BLaER1 (cell line): ENCODE measurements at regions not wholly inside any gene's neighbourhood (a gene's known extent, or its start where the extent isn't known, plus 50 kb on each side); places are given as distances from the start of the nearest gene placed in this dataset.
"Not testable (repeated sequence)": the region's sequence is repeated elsewhere in the genome, so short reads cannot be mapped to it uniquely, and the experiment has no call there.

Source experiments
- H3K27ac ChIP-seq: shearing (Covaris generic); formaldehyde crosslinking; 2 replicates; pipeline ENCODE4 v1.8.1; 2022
- H3K27me3 ChIP-seq: shearing (Covaris generic); formaldehyde crosslinking; 2 replicates; pipeline ENCODE4 v1.8.1; 2022
- H3K36me3 ChIP-seq: shearing (Covaris generic); formaldehyde crosslinking; 2 replicates; pipeline ENCODE4 v1.8.1; 2022
- H3K4me1 ChIP-seq: shearing (Covaris generic); formaldehyde crosslinking; 2 replicates; pipeline ENCODE4 v1.8.1; 2022
- H3K4me2 ChIP-seq: shearing (Covaris generic); formaldehyde crosslinking; 2 replicates; pipeline ENCODE4 v1.8.1; 2022
- H3K4me3 ChIP-seq: shearing (Covaris generic); formaldehyde crosslinking; 2 replicates; pipeline ENCODE4 v1.8.1; 2022
- H3K9ac ChIP-seq: shearing (Covaris generic); formaldehyde crosslinking; 2 replicates; pipeline ENCODE4 v1.8.1; 2022
- H3K9me3 ChIP-seq: shearing (Covaris generic); formaldehyde crosslinking; 2 replicates; pipeline ENCODE4 v1.8.1; 2022
- H4K20me1 ChIP-seq: shearing (Covaris generic); formaldehyde crosslinking; 2 replicates; pipeline ENCODE4 v1.8.1; 2022
- Cebpa-rat ChIP-seq: shearing (Covaris generic); IDR thresholded peaks from 2 replicates; pipeline ENCODE4 v1.8.1; 2022

DNA sequence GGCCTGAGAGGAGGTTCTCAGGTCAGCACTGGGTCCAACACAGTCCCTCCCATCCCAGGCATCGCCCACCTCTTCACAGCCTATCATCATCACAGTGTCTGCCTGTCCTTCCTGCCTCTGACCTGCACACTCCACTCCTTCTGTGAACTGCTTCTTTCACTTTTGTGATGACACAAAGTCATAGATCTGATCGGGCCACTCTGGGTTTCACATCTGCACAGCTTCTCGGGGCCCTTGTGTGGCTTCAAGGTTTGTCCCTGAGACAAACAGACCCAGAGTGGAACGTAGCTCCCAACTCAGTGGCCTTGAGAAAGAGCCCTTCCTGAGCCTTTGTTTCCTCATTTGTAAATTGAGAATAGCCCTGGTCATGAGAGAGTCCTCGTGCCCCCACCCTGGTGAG, 377.1 kb downstream of the ANAPC1 start:
- H3K36me3 ChIP-seq, H3K4me2 ChIP-seq, H3K27me3 ChIP-seq, H3K4me1 ChIP-seq, H3K27ac ChIP-seq, H3K4me3 ChIP-seq, H4K20me1 ChIP-seq, H3K9me3 ChIP-seq, H3K9ac ChIP-seq: not testable (repeated sequence)

DNA sequence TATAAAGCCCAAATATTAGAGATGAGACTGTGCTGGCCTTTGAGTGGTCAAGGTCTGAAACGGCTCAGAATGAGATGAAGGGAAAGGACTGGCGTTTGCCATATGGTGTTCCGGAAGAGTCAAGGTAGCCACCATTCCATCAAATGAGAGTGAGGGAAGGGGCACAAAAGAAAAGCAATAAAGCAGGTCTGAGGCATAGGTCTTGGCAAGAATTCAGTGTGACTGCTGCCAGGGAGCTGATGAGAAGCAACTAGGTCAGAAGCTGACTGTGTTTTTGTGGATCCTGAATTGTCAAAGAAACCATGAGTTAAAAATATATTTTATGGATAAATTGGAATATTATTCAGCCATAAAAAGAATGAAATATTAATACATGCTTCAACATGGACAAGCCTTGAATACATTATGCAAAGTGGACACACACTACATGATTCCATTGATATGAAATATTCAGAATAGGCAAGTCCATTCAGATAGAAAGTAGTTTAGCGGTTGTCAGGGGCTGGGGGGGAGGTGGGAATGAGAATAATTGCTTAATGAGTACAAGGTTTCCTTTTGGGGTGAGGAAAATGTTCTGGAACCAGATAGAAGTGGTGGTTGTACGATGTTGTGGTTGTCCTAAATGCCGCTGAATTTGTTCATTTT, 374.6 kb downstream of the ANAPC1 start:
- H3K9me3 ChIP-seq, H3K27ac ChIP-seq, H3K4me1 ChIP-seq, H3K9ac ChIP-seq, H3K36me3 ChIP-seq, H3K27me3 ChIP-seq, H3K4me2 ChIP-seq, H3K4me3 ChIP-seq, H4K20me1 ChIP-seq: not testable (repeated sequence)

DNA sequence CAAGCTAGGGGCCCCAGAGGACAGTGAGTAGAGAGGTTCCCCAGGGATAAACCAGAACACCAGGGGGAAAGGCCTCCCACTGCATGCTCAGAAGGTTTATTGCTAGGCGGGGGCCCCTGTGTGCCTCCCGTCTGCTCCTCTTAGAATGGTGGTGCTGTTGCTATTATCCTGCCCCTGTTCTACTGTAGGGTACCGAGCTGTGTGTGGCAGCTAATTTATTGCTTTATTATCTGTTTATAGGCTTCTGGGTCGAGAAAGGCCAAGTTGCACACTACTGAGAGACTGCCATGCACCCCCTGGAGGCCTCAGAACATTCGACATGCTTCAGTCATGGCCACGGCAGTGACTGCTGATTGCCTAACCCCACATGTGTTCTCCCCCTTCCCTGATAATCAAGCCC, 373.6 kb downstream of the ANAPC1 start:
- H3K4me1 ChIP-seq, H4K20me1 ChIP-seq, H3K4me2 ChIP-seq, H3K27ac ChIP-seq, H3K36me3 ChIP-seq, H3K9me3 ChIP-seq, H3K4me3 ChIP-seq, H3K9ac ChIP-seq, H3K27me3 ChIP-seq: not testable (repeated sequence)

DNA sequence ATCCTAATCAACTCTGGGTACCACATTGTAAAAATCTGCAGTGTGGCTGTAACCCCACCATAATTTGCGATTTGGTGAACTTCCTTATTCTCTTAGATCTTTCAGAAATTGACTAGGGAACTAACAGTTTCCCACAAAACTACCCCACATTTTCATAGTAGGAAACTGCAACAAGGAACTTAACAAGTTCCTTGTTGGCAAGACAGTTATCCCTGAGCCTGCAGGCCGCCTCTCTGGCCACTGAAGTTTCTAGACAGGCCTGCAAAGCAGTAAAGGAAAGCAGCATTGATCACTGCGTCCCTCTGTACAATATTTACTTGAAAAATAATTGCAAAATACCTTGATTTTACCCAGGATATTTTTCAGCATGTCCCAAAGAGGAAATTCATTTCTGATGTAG, 372.9 kb downstream of the ANAPC1 start:
- H3K9me3 ChIP-seq, H3K4me3 ChIP-seq, H3K27ac ChIP-seq, H3K9ac ChIP-seq, H3K4me2 ChIP-seq, H3K4me1 ChIP-seq, H4K20me1 ChIP-seq, H3K27me3 ChIP-seq, H3K36me3 ChIP-seq: not testable (repeated sequence)

DNA sequence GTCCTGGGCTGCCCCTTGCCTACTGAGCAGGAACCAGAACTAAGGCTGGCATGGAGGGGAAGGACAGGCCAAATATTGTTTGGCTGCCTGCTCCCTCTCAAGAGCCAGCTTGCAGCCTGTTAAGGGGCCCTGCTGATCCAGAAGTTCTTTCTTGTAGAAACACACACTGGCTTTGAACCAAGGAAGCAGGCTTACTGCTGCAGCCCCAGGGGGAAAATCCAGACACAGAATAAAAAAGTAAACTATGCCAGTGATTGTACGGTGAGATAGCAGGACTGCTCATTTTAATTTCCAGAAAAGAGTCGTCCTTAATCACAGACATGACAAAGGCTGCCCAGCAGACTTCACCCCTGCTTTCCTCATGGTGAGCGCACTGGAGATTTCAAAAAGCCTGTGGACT, 371.6 kb downstream of the ANAPC1 start:
- H3K9me3 ChIP-seq, H3K9ac ChIP-seq, H3K4me3 ChIP-seq, H3K27me3 ChIP-seq, H3K36me3 ChIP-seq, H3K4me1 ChIP-seq, H4K20me1 ChIP-seq, H3K4me2 ChIP-seq, H3K27ac ChIP-seq: not testable (repeated sequence)

DNA sequence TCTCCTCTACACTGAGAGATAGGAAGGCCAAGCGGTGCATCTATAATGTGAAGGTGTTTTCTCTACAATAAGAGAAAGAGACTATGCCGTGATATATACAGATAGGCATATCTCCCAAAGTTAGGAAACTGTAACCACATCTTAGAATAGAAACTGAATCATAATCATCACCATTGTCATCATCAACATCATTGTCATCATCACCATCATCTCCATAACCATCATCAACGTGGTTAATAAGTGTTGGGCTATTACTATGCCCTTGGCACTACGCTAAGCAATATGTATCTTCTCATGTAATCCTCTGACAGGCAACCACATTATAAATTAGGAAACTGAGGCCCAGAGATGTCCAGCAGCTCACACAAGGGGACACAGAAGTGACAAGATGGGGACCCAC, 369.9 kb downstream of the ANAPC1 start:
- not testable (repeated sequence) for H3K4me3 ChIP-seq, H3K27ac ChIP-seq, H3K9ac ChIP-seq, H3K4me1 ChIP-seq, H3K36me3 ChIP-seq, H3K9me3 ChIP-seq, H4K20me1 ChIP-seq, H3K27me3 ChIP-seq, H3K4me2 ChIP-seq

DNA sequence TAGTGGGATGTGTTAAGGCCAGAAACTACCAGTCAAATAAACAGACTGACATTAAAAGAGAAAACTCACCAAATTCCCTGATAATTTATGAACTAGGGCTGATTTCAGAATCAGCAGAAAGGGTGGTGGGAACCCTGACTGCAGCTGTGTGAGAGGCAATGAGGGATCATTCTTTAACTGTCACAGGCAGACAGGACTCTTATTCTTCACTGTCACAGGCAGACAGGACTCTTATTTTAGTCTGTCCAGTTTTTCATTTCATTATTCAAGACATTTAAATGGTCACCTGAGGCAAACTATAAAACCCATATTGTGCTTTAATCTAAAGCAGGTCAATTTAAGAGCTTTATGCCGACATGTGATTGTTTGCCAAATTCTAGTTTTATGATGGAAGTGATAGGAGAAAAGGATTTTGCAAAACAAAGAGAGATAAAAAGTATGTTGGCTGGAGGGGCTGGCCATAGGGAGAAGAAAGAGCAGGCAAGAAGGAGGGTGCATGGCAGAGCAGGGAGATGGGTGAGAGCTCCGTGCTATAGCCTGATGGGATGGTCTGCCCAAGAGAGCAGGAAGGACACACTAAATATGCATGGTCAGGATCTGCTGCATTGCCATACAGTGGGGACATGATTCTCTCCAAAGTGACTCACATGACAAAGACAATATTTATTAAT, 366.8 kb downstream of the ANAPC1 start:
- H3K9ac ChIP-seq, H3K36me3 ChIP-seq, H3K27me3 ChIP-seq, H4K20me1 ChIP-seq, H3K4me3 ChIP-seq, H3K4me2 ChIP-seq, H3K9me3 ChIP-seq, H3K27ac ChIP-seq, H3K4me1 ChIP-seq: not testable (repeated sequence)

DNA sequence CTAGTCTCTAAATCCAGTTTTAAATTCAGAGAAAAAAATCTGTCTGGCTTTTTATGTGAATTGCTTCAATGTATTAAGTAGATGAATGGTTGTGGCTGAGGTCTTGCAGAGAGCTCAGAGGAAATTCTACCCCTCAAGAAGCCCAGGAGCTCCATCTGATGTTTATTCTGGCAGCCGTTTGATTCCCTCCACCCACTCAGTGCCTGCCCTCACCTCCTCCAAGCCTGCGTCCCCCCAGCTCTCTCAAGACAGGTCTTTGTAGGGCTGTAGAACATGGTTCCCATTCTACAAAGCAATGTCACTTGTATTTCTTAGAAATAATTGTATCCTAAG, 366.3 kb downstream of the ANAPC1 start:
- H3K4me1 ChIP-seq, H3K4me2 ChIP-seq, H4K20me1 ChIP-seq, H3K9ac ChIP-seq, H3K9me3 ChIP-seq, H3K27ac ChIP-seq, H3K4me3 ChIP-seq, H3K27me3 ChIP-seq, H3K36me3 ChIP-seq: not testable (repeated sequence)

DNA sequence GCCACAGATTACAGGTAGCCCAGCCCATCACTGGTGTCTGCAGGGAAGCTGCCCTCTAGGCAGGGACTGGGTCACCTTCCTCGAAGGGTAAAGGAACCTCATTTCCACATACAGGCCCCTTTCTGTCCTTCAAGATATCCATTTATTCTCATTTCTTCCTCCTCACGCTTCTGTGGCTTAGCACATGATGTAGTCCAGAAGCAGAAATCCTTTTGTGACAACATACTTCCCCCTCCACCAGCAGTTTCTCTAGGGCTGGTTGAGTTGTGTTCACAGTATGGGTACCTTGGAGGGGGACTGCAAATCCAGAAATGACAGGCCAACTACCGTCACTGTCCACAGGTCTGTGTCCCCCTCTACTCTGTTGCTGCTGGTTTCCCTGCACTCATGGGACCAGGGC, 364.9 kb downstream of the ANAPC1 start:
- TF ChIP-seq Cebpa-rat = no peak
- no peak overlapping the region for H3K27ac ChIP-seq
- no peaks in the 10 kb centered on the region for H3K27me3 ChIP-seq

DNA sequence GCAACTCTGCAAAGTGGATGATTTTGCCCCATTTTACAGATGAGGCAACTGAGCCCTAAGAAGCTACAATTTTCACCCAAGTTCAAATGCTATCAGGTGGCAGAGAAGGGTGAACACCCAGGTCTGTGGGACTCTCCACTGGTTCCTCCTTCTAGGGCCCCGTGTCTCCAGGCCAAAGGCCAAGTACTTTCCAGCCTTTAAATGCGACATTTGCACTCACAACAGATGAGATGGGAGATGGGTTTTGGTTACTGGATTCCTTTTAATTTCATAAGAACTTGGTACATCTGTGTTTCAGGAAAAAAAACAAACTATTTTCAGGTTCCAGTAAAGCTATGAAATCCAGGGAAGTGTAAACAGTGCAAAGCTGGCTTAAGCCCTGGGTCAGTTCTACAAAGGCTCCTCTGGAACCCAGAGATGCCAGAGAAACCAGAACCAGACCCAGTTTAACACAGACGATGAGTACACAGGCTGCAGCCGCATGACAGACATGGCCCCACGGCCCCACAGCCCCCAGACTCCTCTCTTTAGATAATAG, 361.7 kb downstream of the ANAPC1 start:
- Histone ChIP-seq H3K27ac (no peak overlapping the region), H3K9me3 (no peaks in the 10 kb centered on the region), H3K9ac (no peak overlapping the region), H3K4me3 (no peak overlapping the region), H4K20me1 (no peaks in the 10 kb centered on the region), H3K4me1 (no peaks in the 10 kb centered on the region), H3K27me3 (no peaks in the 10 kb centered on the region), H3K4me2 (no peak overlapping the region), H3K36me3 (no peaks in the 10 kb centered on the region)
- TF ChIP-seq Cebpa-rat = no peak

More for the DNA sequence above, 364.9 kb downstream of the ANAPC1 start:
- H3K4me2 ChIP-seq = no peak overlapping the region
- H3K4me1 ChIP-seq = no peaks in the 10 kb centered on the region
- no peaks in the 10 kb centered on the region for H4K20me1 ChIP-seq
- no peaks in the 10 kb centered on the region for H3K36me3 ChIP-seq
- no peak overlapping the region for H3K9ac ChIP-seq
- H3K9me3 ChIP-seq = no peaks in the 10 kb centered on the region
- H3K4me3 ChIP-seq = no peak overlapping the region

DNA sequence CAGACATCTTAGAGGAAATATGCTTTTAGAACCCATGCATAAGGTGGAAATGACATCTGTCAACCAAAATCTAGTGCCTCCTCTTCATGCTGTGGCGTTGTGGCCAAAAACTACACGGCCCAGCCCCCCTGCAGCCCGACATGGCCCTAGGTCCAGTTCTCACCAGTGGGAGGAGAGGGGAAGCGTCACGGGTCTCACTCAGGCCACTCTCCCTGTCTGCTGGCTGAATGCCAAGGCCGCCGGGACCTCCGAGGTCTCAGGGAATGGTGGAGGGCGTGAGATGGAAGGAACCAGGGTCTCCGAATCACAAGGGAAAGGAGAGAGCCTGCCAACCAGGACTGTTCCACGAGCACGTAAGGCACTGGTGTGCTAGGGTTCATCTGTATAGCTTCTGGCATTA, 361.0 kb downstream of the ANAPC1 start:
- no peak overlapping the region for H3K27ac ChIP-seq
- no peak for TF ChIP-seq Cebpa-rat
- no peaks in the 10 kb centered on the region for H3K27me3 ChIP-seq
- H3K36me3 ChIP-seq = no peaks in the 10 kb centered on the region
- no peak overlapping the region for H3K4me3 ChIP-seq
- H3K9ac ChIP-seq = no peak overlapping the region
- no peaks in the 10 kb centered on the region for H3K4me1 ChIP-seq
- H3K4me2 ChIP-seq = no peak overlapping the region
- H4K20me1 ChIP-seq = no peaks in the 10 kb centered on the region
- H3K9me3 ChIP-seq = no peaks in the 10 kb centered on the region

DNA sequence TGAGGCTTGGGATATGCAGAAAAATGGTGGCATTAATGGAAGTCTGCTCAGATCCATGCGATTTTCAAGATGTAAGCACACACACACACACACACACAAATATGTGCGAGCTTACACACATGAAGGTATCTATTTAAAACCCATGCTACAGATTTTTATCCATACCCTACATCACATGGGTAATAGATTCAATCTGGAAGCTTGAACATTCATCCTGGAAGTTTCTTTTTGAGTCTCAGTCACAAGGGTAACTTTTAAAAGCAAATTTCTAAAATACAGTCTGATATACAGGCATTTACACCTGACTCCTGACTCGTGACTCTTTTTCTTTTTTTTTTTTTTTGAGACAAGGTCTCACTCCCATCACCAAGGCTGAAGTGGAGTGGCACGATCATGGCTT, 359.0 kb downstream of the ANAPC1 start:
- not testable (repeated sequence) for H3K27me3 ChIP-seq, H3K4me3 ChIP-seq, H3K4me1 ChIP-seq, H3K4me2 ChIP-seq, H3K9me3 ChIP-seq, H3K36me3 ChIP-seq, H3K9ac ChIP-seq, H3K27ac ChIP-seq, H4K20me1 ChIP-seq

DNA sequence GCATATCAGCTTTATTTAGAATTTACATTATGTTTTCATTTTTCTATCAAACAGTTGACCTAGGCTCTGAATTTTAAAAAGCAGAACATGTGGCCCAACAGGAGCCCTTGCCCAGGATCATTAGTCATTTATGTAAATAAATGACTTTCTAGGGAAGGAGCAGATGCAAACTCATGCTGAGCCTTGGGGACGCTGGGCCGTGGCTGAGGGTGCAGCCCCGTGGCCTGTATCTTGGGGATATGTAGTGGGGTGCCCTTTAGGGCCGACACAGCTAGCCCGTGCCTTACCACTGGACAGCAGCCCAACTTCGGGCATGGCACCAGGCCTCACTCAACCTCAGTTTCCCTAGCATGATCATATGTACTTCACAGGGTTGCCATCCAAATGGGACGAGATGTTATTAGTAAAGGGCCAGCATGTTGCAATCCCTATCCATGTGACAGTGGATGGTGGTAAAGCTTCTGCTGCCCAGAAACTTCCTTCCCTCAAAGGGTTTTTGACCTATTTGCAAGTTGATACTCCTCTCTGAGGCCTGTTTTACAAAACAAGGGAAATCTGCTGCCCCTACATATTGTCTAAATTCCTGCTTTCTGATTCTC, 357.9 kb downstream of the ANAPC1 start:
- H3K27ac ChIP-seq, H3K9ac ChIP-seq, H3K4me1 ChIP-seq, H4K20me1 ChIP-seq, H3K36me3 ChIP-seq, H3K4me2 ChIP-seq, H3K9me3 ChIP-seq, H3K27me3 ChIP-seq, H3K4me3 ChIP-seq: not testable (repeated sequence)

DNA sequence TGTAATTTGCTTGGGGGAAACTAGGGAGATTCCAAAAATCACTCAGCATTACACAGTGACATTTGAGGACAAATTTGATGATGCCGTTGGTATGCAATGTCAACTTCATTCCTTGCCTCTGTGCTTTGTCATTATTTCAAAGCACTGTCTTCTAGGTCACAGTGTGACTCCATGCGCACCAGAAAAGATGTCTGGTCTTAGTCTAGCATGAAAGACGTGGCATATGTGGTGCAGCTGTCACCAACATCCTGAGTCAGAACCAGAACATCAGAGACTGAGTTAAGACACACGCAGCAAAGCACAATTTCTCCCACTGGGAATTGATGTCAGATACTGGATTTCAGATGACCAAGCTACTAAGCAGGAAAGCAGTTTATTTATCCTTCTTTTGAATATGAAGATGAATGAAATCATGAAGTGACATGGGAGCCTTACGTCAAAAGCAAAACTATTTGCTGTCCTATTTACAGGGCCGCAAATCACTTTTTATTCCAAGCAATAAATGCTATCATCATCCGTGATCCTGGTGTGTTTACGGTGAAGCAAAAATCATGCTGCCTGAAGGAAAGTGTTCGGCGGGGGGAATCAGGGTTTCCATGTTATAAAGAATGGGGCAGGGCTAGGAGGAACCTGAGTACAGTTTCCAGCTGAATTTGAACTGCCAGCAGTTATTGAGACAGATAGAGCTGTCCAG, 356.1 kb downstream of the ANAPC1 start:
- not testable (repeated sequence) for H3K4me2 ChIP-seq, H3K27me3 ChIP-seq, H3K27ac ChIP-seq, H3K9me3 ChIP-seq, H3K4me1 ChIP-seq, H3K36me3 ChIP-seq, H3K4me3 ChIP-seq, H3K9ac ChIP-seq, H4K20me1 ChIP-seq
